ENCODE measurements at regions not wholly inside any gene's neighbourhood (a gene's known extent, or its start where the extent isn't known, plus 50 kb on each side); places are given as distances from the start of the nearest gene placed in this dataset.
"Not testable (repeated sequence)": the region's sequence is repeated elsewhere in the genome, so short reads cannot be mapped to it uniquely, and the experiment has no call there.

DNA sequence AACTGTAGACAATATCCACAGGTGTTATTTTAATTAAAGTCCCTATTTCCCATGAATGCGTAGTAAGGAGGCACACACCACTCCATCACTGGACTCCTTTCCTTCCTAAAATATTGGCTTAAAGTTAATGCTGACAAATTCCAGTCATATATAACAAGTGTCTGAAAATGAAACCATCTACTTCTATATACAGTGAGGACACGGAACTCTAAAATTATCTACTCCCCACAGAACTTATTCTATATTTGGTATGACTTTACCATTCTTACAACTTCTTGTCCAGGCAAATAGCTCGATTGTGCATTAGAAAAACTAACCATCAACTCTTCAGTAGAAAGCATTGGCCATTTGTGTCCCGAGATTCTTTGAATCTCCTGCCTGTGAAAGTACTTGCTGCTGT lies 1560.2 kb downstream of the EFNB2 start:
- no peak for DNase-seq

GRCh38 chr13:104968876-104969275 lies 1566.6 kb downstream of the EFNB2 start:
- DNase-seq = no peak

DNA sequence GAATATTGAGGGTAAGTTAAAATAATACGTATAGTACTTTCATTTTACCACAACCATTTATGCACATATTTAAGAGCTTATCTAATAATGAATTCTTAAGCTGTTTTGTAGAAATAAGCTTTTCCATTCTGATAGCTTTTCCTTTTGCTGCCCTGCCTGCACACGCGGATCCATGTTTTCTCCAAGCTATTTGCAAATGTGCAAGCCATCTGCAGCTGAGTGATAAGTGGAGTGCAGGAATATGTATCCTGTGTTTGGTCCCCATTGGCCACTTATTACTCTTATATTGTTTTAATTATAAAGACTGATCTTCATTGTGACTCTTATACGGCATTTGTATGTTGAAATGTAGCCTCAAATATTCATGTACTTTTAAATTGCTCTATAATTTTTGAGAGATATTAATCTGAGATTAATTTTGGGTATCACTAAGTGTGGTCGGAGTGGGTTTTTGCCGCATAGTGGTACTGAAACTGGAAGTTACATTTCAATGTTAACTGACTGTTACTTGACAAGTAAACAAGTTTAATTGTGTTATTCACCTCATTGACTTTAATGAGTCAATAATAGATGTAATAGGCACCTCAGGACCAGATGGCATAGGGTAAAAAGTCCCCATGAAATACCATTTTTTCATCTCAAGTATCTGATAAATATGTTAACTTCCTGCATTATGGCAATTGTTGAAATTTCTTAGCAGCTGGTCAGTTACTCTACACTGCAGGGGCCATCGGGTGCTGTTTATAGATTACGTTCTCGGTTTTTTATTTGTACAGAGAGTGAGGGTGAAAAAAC lies 1567.4 kb downstream of the EFNB2 start:
- no peak for DNase-seq

- DNase-seq = no peak
These were observed 1568.1 kb downstream of the EFNB2 start for GRCh38 chr13:104967376-104967775.

- DNase-seq = no peak
These were observed 1573.1 kb downstream of the EFNB2 start for GRCh38 chr13:104962411-104962810.

DNA sequence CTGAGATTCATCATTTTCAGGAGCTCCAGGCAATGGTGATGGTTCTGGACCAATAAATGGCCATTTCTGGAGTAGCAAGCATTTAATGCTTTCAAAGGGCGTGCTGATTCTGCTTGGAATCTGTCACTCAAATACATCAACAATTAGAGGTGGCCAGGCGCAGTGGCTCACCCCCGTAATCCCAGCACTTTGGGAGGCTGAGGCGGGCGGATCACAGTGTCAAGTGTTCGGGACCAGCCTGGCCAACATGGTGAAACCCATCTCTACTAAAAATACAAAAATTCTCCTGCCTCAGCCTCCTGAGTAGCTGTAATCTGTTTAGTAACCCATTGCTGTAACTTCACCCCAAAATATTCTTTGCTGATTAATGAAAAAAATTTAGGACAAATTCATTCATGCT lies 1574.2 kb downstream of the EFNB2 start:
- no peak for DNase-seq

DNA sequence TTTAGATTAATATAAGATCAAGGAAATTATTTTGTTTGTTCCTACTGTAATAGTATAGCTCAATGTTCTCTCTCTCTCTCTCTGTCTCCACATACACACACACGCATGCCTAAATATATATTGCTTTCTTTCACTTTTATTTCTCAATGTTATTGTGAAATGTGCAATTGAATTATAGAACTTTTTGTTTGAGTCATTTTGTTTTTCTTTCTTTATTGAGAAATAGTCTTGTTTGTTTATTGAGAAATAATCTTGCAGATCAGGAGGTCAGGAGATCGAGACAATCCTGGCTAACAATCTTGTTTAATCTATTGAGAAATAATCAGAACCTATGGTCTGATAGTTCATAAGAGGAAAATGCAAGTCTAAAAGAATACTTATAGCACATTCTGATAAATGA lies 1581.3 kb downstream of the EFNB2 start:
- no peak for DNase-seq

DNA sequence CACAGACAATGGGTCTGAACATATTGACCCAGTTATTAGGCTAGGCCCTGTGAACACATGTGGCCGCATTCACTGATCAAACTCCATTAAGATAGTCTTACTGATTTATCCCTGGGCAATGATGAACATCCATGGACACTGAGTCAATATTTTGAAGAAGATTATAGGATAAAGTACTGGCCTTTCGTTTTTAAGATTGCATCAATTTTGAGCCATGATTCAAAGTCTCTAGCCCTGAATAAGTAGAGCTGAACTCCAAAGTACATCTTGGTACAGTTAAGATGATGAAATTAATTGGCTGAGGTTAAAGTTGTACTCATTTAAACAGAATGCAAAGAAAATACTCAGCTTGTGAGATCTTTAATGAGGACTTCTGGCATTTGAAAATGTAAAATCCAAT lies 1581.9 kb downstream of the EFNB2 start:
- DNase-seq = no peak

- DNase-seq = no peak
These were observed 1585.4 kb downstream of the EFNB2 start for GRCh38 chr13:104949840-104950740.

DNA sequence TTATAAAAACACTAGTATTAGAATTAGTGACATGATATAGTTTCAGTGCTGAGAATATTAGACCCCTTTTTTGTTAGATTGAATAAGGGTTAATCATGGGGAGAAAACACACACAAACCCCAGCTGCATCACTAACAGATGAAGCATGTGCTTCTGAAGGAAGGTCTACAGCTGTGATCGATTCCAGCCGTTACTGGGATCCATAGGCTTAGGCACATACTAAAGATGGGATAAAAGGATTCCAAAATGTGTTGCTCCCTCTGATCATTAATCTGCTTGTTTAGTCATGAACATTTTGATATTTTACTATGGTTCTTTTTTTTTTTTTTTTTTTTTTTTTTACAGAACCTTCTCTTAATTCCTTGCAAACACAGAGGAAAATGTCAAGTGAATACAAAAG lies 1591.3 kb downstream of the EFNB2 start:
- no peak for DNase-seq

- DNase-seq = no peak
These were observed 1592.1 kb downstream of the EFNB2 start for GRCh38 chr13:104943331-104943730.

GRCh38 chr13:104937881-104938280 lies 1597.6 kb downstream of the EFNB2 start:
- no peak for DNase-seq

DNA sequence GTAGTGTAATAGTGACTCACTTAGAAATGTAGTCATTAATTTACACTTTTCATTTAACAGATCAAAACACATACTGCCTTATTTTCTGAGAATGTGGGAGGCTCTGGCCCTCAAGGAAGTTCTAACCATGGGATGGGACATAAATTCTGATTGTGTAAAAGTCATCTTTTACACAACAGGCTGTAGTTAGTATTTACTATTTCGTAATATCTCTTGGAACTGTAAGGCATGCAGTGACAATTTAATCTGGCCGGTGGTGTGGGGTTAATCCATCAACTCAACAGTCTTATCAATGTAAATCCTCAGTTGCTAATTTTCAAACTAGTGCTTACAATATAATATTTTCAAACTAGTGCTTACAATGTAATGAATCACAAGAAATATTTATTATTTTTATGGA lies 1599.2 kb downstream of the EFNB2 start:
- DNase-seq = no peak

- not testable (repeated sequence) for DNase-seq
These were observed 1614.9 kb downstream of the EFNB2 start for GRCh38 chr13:104920513-104920912.

DNA sequence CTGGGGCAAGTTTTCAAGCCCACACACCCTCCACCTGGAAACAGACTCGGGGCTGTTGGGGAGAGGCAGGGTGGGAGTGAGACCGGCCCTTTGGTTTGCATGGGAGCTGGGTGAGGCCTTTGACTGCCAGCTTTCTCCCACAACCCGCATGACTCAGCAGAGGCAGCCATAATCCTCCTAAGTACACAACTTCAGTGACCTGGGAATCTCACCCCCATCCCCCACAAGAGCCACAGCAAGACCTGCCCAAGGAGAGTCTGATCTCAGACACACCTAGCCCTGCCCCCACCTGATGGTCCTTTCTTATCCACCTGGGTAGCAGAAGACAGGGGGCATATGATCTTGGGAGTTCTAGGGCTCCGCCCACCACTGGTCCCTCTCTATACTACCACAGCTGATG lies 1615.4 kb downstream of the EFNB2 start:
- DNase-seq = no peak

- no peak for DNase-seq
These were observed 1635.2 kb downstream of the EFNB2 start for GRCh38 chr13:104900191-104900817.

- DNase-seq = no peak
These were observed 1637.0 kb downstream of the EFNB2 start for GRCh38 chr13:104898484-104898883.

GRCh38 chr13:104895521-104895920 lies 1639.9 kb downstream of the EFNB2 start:
- DNase-seq = no peak

DNA sequence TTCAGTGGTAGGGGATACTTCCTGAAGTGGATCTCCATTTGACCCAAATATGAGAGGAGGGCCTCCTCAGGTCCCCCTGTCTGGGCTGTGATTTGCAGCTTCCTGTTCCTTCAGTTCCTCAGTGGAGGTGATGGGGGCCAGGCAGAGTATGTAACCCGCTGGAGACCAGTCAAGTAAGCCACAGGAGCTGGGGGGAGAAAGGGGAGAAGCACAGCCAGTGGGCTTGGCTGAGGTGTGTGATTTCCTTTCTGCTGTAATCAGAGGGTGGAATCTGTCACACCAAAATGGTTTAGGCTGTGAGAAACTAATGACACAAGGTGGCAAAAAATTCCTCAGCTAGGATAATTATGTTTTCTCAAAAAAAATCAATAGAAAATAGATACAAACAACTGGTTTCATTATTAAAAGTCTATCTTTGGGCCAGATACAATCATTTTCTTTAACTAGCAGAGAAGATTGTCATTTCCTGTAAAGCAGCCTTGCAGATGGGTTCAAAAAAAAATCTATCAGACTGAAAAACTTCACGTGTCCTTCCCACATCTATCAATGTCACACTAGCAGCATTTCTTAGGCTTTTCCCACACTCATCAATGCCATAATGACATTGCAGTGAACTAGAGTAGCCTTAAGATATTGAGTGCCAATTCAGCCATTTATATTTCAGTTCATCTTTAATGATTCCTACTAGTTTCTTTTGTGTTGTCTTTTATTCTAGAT lies 1660.3 kb downstream of the EFNB2 start:
- DNase-seq = no peak

- DNase-seq = no peak
These were observed 1663.3 kb downstream of the EFNB2 start for GRCh38 chr13:104872153-104872552.

DNA sequence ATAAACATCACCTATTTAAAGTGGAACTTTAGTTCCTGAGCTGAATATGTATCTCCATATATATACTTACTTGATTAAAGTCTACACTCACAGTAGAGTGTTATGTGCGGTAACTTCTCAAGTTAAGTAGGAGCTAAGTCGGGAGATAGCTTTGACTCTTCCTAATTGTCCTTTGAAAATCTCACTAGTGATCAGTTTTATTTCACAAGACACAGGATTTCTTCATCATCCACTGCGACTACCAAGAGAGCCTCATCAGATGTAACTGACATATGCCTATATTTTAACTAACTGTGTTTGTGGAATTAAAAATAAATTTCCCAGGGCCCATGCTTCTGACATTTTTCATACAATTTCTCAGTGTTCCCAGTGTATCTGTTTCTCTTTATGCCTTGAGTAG lies 1664.0 kb downstream of the EFNB2 start:
- DNase-seq = no peak

- no peak for DNase-seq
These were observed 1666.0 kb downstream of the EFNB2 start for GRCh38 chr13:104869501-104869900.

GRCh38 chr13:104868806-104869205 lies 1666.7 kb downstream of the EFNB2 start:
- no peak for DNase-seq

Data from NCI-H2029 (cell line).